Adrenal gland (tissue), 9 donors: ENCODE measurements at regions not wholly inside any gene's neighbourhood (a gene's known extent, or its start where the extent isn't known, plus 50 kb on each side); places are given as distances from the start of the nearest gene placed in this dataset.

ENCODE experiments used
- DNase-seq, 7 donors: peaks; one replicate each; pipeline ENCODE4 v3.0.0-alpha.2; 2019 to 2020
- H3K27ac ChIP-seq, 5 donors: fragments of 200-600 bp; sonication (generic) in 4 of 5; 1 replicate in 3 of 5; 2 replicates in 2 of 5; pipeline versions ENCODE4 v1.5.1 to v1.8.0; 2016 to 2020; ENCODE audit warnings: mild to moderate bottlenecking in 1 of 5
- H3K27me3 ChIP-seq: fragments of 200-600 bp; 2 replicates; pipeline ENCODE4 v1.8.0; 2021
- H3K36me3 ChIP-seq, 2 donors: fragments of 200-600 bp; replicated peaks in 1 of 2; 1 replicate in 1 of 2; 2 replicates in 1 of 2; pipeline versions ENCODE4 v1.5.1 to v1.8.0; 2018 to 2022
- H3K4me1 ChIP-seq, 2 donors: fragments of 200-600 bp; replicated peaks in 1 of 2; 1 replicate in 1 of 2; 2 replicates in 1 of 2; pipeline versions ENCODE4 v1.5.1 to v1.8.0; 2018 to 2021
- H3K4me3 ChIP-seq, 4 donors: fragments of 200-600 bp; sonication (generic) in 3 of 4; one replicate each; pipeline ENCODE4 v1.5.1; 2016 to 2018
- H3K9me3 ChIP-seq, 3 donors: fragments of 200-600 bp; sonication (generic) in 1 of 3; replicated peaks in 1 of 3; 1 replicate in 2 of 3; 2 replicates in 1 of 3; pipeline versions ENCODE4 v1.5.1 to v1.8.0; 2016 to 2021
- CTCF ChIP-seq, 6 experiments: fragments of 450-650 bp in 4 of 6; fragments of 200-600 bp in 2 of 6; sonication (generic) in 1 of 6; IDR thresholded peaks; 1 replicate in 5 of 6; 2 replicates in 1 of 6; pipeline versions ENCODE4 v1.5.1 to v1.8.0; 2016 to 2021; ENCODE audit warnings: antibody characterized with exemption in 6 of 6, mild to moderate bottlenecking in 2 of 6, moderate library complexity in 1 of 6
- POLR2A ChIP-seq, 2 donors: fragments of 450-650 bp; IDR thresholded peaks; one replicate each; pipeline ENCODE4 v1.6.1; 2017; ENCODE audit warnings: antibody characterized with exemption in 2 of 2, mild to moderate bottlenecking in 2 of 2, moderate library complexity in 1 of 2
- WGBS, 4 donors: extraction: QIAGEN DNeasy Blood & Tissue Kit in 2 of 4; methylation state at CpG; one replicate each; pipeline versions ENCODE4 v1.1.5 to v1.1.7; 2013 to 2017; 5-methylcytosine and 5-hydroxymethylcytosine counted together
- intact Hi-C, 2 donors: fragments of 100-400 bp; cut with DNase I; formaldehyde crosslinking; loops; one replicate each; pipeline versions ENCODE4 v1.14.1 to v1.15.0; 2022 to 2023
- donor health status: healthy with polysubstance abuse.
- donor health status: Bipolar disorder and iron deficiency.
- donor health status: DM: yes; HTN: yes; CAD: no.
- donor health status: DM: no; HTN: no; CAD: no.
- donor health status: DM: no; HTN: no; CAD: no.

- peaks cover 0 to under 1% (median 0%) of the 10 kb centered on the region in 3 donors for H3K9me3 ChIP-seq
- no peaks in the 10 kb centered on the region for H3K27me3 ChIP-seq
- DNase-seq, result no peak
- H3K4me1 ChIP-seq, result no peaks in the 10 kb centered on the region
- no peak overlapping the region for H3K4me3 ChIP-seq
- intact Hi-C loops, result no loop called here
- H3K27ac ChIP-seq, result no peak overlapping the region
- no peaks in the 10 kb centered on the region for H3K36me3 ChIP-seq
- TF ChIP-seq POLR2A (IDR thresholded peaks at IDR 0.05) (no peak), CTCF (IDR thresholded peaks at IDR 0.05) (no peak)
- WGBS, 4 donors, result 89 to 97% (median 94%) methylated on average over 2 of the region's 2 CpGs
These were observed 850.1 kb downstream of the TBC1D32 start for GRCh38 chr6:120484146-120484545.

- peaks cover 4 to 17% (median 13%) of the 10 kb centered on the region in 3 donors for H3K9me3 ChIP-seq
- WGBS, 4 donors, result 62 to 74% (median 70%) methylated on average over 1 of the region's 1 CpG
- no peaks in the 10 kb centered on the region for H3K36me3 ChIP-seq
- intact Hi-C loops, result no loop called here
- H3K4me3 ChIP-seq, result no peak overlapping the region
- no peak for DNase-seq
- no peak overlapping the region for H3K27ac ChIP-seq
- TF ChIP-seq POLR2A (IDR thresholded peaks at IDR 0.05) (no peak), CTCF (IDR thresholded peaks at IDR 0.05) (no peak)
- no peaks in the 10 kb centered on the region for H3K4me1 ChIP-seq
- no peaks in the 10 kb centered on the region for H3K27me3 ChIP-seq
These were observed 855.6 kb downstream of the TBC1D32 start for GRCh38 chr6:120478650-120479049.

GRCh38 chr6:120473804-120474203 is 860.5 kb downstream of the TBC1D32 start:
- intact Hi-C loops, result no loop called here
- H3K27ac ChIP-seq, result no peak overlapping the region
- H3K36me3 ChIP-seq, result no peaks in the 10 kb centered on the region
- no peak for TF ChIP-seq POLR2A (IDR thresholded peaks at IDR 0.05)
- no peak for TF ChIP-seq CTCF (IDR thresholded peaks at IDR 0.05)
- DNase-seq, result no peak
- H3K4me3 ChIP-seq, result no peak overlapping the region
- H3K4me1 ChIP-seq, result no peaks in the 10 kb centered on the region
- 34 to 77% (median 61%) methylated on average over 2 of the region's 2 CpGs for WGBS, 4 donors
- peaks cover under 1 to 17% (median 10%) of the 10 kb centered on the region in 3 donors for H3K9me3 ChIP-seq
- no peaks in the 10 kb centered on the region for H3K27me3 ChIP-seq

GRCh38 chr6:120468486-120468885 is 865.8 kb downstream of the TBC1D32 start:
- H3K27ac ChIP-seq, result no peak overlapping the region
- no peak overlapping the region for H3K4me3 ChIP-seq
- no peak for DNase-seq
- WGBS, 4 donors, result 72 to 80% (median 79%) methylated on average over 1 of the region's 1 CpG
- H3K4me1 ChIP-seq, result no peaks in the 10 kb centered on the region
- no peaks in the 10 kb centered on the region for H3K9me3 ChIP-seq
- H3K36me3 ChIP-seq, result no peaks in the 10 kb centered on the region
- intact Hi-C loops, result no loop called here
- no peaks in the 10 kb centered on the region for H3K27me3 ChIP-seq
- TF ChIP-seq POLR2A (IDR thresholded peaks at IDR 0.05) (no peak), CTCF (IDR thresholded peaks at IDR 0.05) (no peak)
